Immature natural killer cell (primary cell): ENCODE measurements at regions not wholly inside any gene's neighbourhood (a gene's known extent, or its start where the extent isn't known, plus 50 kb on each side); places are given as distances from the start of the nearest gene placed in this dataset.

ENCODE experiments used
- DNase-seq, 3 donors: peaks; one replicate each; pipeline ENCODE4 v3.0.0; 2022; ENCODE audit warnings: mixed read lengths in 1 of 3
- H3K27ac Mint-ChIP-seq, 6 donors: one replicate each; pipeline ENCODE4 v1.8.0; 2020; ENCODE audit warnings: mixed read lengths in 6 of 6, mild to moderate bottlenecking in 5 of 6, inconsistent platforms in 4 of 6, moderate library complexity in 3 of 6
- H3K27me3 Mint-ChIP-seq, 3 donors: one replicate each; pipeline ENCODE4 v1.8.0; 2020 to 2021; ENCODE audit warnings: low read depth in 3 of 3, mild to moderate bottlenecking in 3 of 3, mixed read lengths in 3 of 3, moderate library complexity in 3 of 3, inconsistent platforms in 1 of 3
- H3K36me3 Mint-ChIP-seq, 3 donors: one replicate each; pipeline ENCODE4 v1.8.0; 2020; ENCODE audit warnings: mixed read lengths in 3 of 3, inconsistent platforms in 2 of 3, mild to moderate bottlenecking in 2 of 3
- H3K4me1 Mint-ChIP-seq, 2 donors: one replicate each; pipeline ENCODE4 v1.8.0; 2020; ENCODE audit warnings: inconsistent platforms in 2 of 2, mild to moderate bottlenecking in 2 of 2, mixed read lengths in 2 of 2, moderate library complexity in 1 of 2
- H3K4me3 Mint-ChIP-seq, 5 donors: one replicate each; pipeline ENCODE4 v1.8.0; 2020; ENCODE audit warnings: mild to moderate bottlenecking in 5 of 5, mixed read lengths in 5 of 5, inconsistent platforms in 3 of 5, moderate library complexity in 3 of 5
- H3K9me3 Mint-ChIP-seq, 6 donors: one replicate each; pipeline ENCODE4 v1.8.0; 2020; ENCODE audit warnings: mild to moderate bottlenecking in 6 of 6, mixed read lengths in 6 of 6, inconsistent platforms in 4 of 6, moderate library complexity in 3 of 6

GRCh38 chr7:24119852-24120251 is 164.1 kb upstream of the NPY start:
- H3K4me1 Mint-ChIP-seq: no peaks in the 10 kb centered on the region
- no peak overlapping the region for H3K27ac Mint-ChIP-seq
- no peak overlapping the region for H3K4me3 Mint-ChIP-seq
- H3K36me3 Mint-ChIP-seq: no peaks in the 10 kb centered on the region
- peaks cover 2 to 4% (median 4%) of the 10 kb centered on the region in 3 donors for H3K27me3 Mint-ChIP-seq
- no peaks in the 10 kb centered on the region for H3K9me3 Mint-ChIP-seq
- DNase-seq: no peak

GRCh38 chr7:24123076-24123475 is 160.9 kb upstream of the NPY start:
- H3K27ac Mint-ChIP-seq: no peak overlapping the region

GRCh38 chr7:24125765-24126164 is 158.2 kb upstream of the NPY start:
- Mint-ChIP-seq H3K36me3 (no peaks in the 10 kb centered on the region), H3K27ac (no peak overlapping the region), H3K9me3 (no peaks in the 10 kb centered on the region), H3K27me3 (peaks cover 0 to 4% (median 4%) of the 10 kb centered on the region in 3 donors), H3K4me3 (no peak overlapping the region), H3K4me1 (no peaks in the 10 kb centered on the region)
- no peak for DNase-seq

More at GRCh38 chr7:24123076-24123475, 160.9 kb upstream of the NPY start:
- Mint-ChIP-seq H3K4me3 (no peak overlapping the region), H3K9me3 (no peaks in the 10 kb centered on the region), H3K4me1 (no peaks in the 10 kb centered on the region), H3K36me3 (no peaks in the 10 kb centered on the region), H3K27me3 (peaks cover 2 to 7% (median 2%) of the 10 kb centered on the region in 3 donors)
- no peak for DNase-seq

- H3K27ac Mint-ChIP-seq: no peak overlapping the region
- no peaks in the 10 kb centered on the region for H3K4me1 Mint-ChIP-seq
- peaks cover 0 to 3% (median 0%) of the 10 kb centered on the region in 3 donors for H3K36me3 Mint-ChIP-seq
- DNase-seq: no peak
- H3K9me3 Mint-ChIP-seq: no peaks in the 10 kb centered on the region
- H3K4me3 Mint-ChIP-seq: no peak overlapping the region
- peaks cover 4 to 6% (median 4%) of the 10 kb centered on the region in 3 donors for H3K27me3 Mint-ChIP-seq
These were observed 156.1 kb upstream of the NPY start for GRCh38 chr7:24127930-24128329.

- no peaks in the 10 kb centered on the region for H3K9me3 Mint-ChIP-seq
- no peak for DNase-seq
- peaks cover 4% of the 10 kb centered on the region in 3 donors for H3K27me3 Mint-ChIP-seq
- H3K27ac Mint-ChIP-seq: no peak overlapping the region
- no peak overlapping the region for H3K4me3 Mint-ChIP-seq
- H3K4me1 Mint-ChIP-seq: peaks cover 5 to 9% of the 10 kb centered on the region in 2 donors
- peaks cover 0 to 3% (median 0%) of the 10 kb centered on the region in 3 donors for H3K36me3 Mint-ChIP-seq
These were observed 154.4 kb upstream of the NPY start for GRCh38 chr7:24129597-24129996.

- H3K9me3 Mint-ChIP-seq: no peaks in the 10 kb centered on the region
- H3K27me3 Mint-ChIP-seq: peaks cover 4% of the 10 kb centered on the region in 3 donors
- peaks cover 0 to 3% (median 0%) of the 10 kb centered on the region in 3 donors for H3K36me3 Mint-ChIP-seq
- DNase-seq: no peak
- H3K4me3 Mint-ChIP-seq: no peak overlapping the region
- H3K4me1 Mint-ChIP-seq: peaks cover 9 to 14% of the 10 kb centered on the region in 2 donors
- H3K27ac Mint-ChIP-seq: no peak overlapping the region
These were observed 153.4 kb upstream of the NPY start for GRCh38 chr7:24130631-24131030.

- Mint-ChIP-seq H3K36me3 (peaks cover 0 to 3% (median 0%) of the 10 kb centered on the region in 3 donors), H3K4me1 (peaks cover 9 to 14% of the 10 kb centered on the region in 2 donors), H3K27me3 (peaks cover 3 to 4% (median 4%) of the 10 kb centered on the region in 3 donors), H3K27ac (no peak overlapping the region), H3K4me3 (no peak overlapping the region), H3K9me3 (no peaks in the 10 kb centered on the region)
- DNase-seq: peak in 1 of 3 donors; percentile 1
These were observed 150.3 kb upstream of the NPY start for GRCh38 chr7:24133691-24134090.

- H3K4me3 Mint-ChIP-seq: no peak overlapping the region
- H3K9me3 Mint-ChIP-seq: no peaks in the 10 kb centered on the region
- H3K27me3 Mint-ChIP-seq: peaks cover 3 to 4% (median 4%) of the 10 kb centered on the region in 3 donors
- no peak overlapping the region for H3K27ac Mint-ChIP-seq
- peaks cover 0 to 3% (median 0%) of the 10 kb centered on the region in 3 donors for H3K36me3 Mint-ChIP-seq
- DNase-seq: no peak
- peaks cover 9 to 14% of the 10 kb centered on the region in 2 donors for H3K4me1 Mint-ChIP-seq
These were observed 149.5 kb upstream of the NPY start for GRCh38 chr7:24134535-24134934.

GRCh38 chr7:24135003-24135817 is 148.8 kb upstream of the NPY start:
- Mint-ChIP-seq H3K36me3 (peaks cover 0 to 3% (median 0%) of the 10 kb centered on the region in 3 donors), H3K27ac (no peak overlapping the region), H3K4me1 (peaks cover 9 to 14% of the 10 kb centered on the region in 2 donors), H3K9me3 (no peaks in the 10 kb centered on the region), H3K27me3 (peaks cover 3 to 5% (median 4%) of the 10 kb centered on the region in 3 donors), H3K4me3 (no peak overlapping the region)
- no peak for DNase-seq

- Mint-ChIP-seq H3K4me3 (no peak overlapping the region), H3K9me3 (no peaks in the 10 kb centered on the region), H3K4me1 (peaks cover 9 to 14% of the 10 kb centered on the region in 2 donors), H3K27ac (no peak overlapping the region), H3K27me3 (peaks cover 2 to 6% (median 3%) of the 10 kb centered on the region in 3 donors), H3K36me3 (no peaks in the 10 kb centered on the region)
- DNase-seq: no peak
These were observed 146.7 kb upstream of the NPY start for GRCh38 chr7:24137338-24137737.

- Mint-ChIP-seq H3K27ac (no peak overlapping the region), H3K36me3 (no peaks in the 10 kb centered on the region), H3K9me3 (no peaks in the 10 kb centered on the region), H3K4me1 (peaks cover 9 to 14% of the 10 kb centered on the region in 2 donors), H3K4me3 (no peak overlapping the region), H3K27me3 (peaks cover 2 to 6% (median 3%) of the 10 kb centered on the region in 3 donors)
- no peak for DNase-seq
These were observed 145.6 kb upstream of the NPY start for GRCh38 chr7:24138343-24138742.

GRCh38 chr7:24140001-24140400 is 144.0 kb upstream of the NPY start:
- no peak overlapping the region for H3K4me3 Mint-ChIP-seq

GRCh38 chr7:24141874-24142509 is 142.0 kb upstream of the NPY start:
- H3K4me1 Mint-ChIP-seq: no peaks in the 10 kb centered on the region
- no peak for DNase-seq
- no peak overlapping the region for H3K27ac Mint-ChIP-seq
- no peaks in the 10 kb centered on the region for H3K36me3 Mint-ChIP-seq
- no peaks in the 10 kb centered on the region for H3K9me3 Mint-ChIP-seq
- H3K27me3 Mint-ChIP-seq: peaks cover 2 to 11% (median 4%) of the 10 kb centered on the region in 3 donors
- H3K4me3 Mint-ChIP-seq: no peak overlapping the region

More at GRCh38 chr7:24140001-24140400, 144.0 kb upstream of the NPY start:
- Mint-ChIP-seq H3K27me3 (peaks cover 2 to 10% (median 3%) of the 10 kb centered on the region in 3 donors), H3K27ac (no peak overlapping the region), H3K4me1 (peaks cover 4 to 6% of the 10 kb centered on the region in 2 donors), H3K36me3 (no peaks in the 10 kb centered on the region), H3K9me3 (no peaks in the 10 kb centered on the region)
- no peak for DNase-seq

- Mint-ChIP-seq H3K27ac (no peak overlapping the region), H3K4me1 (no peaks in the 10 kb centered on the region), H3K27me3 (peaks cover 2 to 11% (median 2%) of the 10 kb centered on the region in 3 donors), H3K9me3 (no peaks in the 10 kb centered on the region), H3K4me3 (no peak overlapping the region), H3K36me3 (no peaks in the 10 kb centered on the region)
- DNase-seq: no peak
These were observed 140.4 kb upstream of the NPY start for GRCh38 chr7:24143547-24143946.
